ENCODE measurements at regions not wholly inside any gene's neighbourhood (a gene's known extent, or its start where the extent isn't known, plus 50 kb on each side); places are given as distances from the start of the nearest gene placed in this dataset.

GRCh38 chr11:92763336-92763735 lies 206.1 kb upstream of the MTNR1B start:
- CTCF ChIA-PET, result interaction anchor here (0.6 kb wide), 3 partner anchors 40 to 1512 kb away, joined by 3 to 5 read pairs (median 3); no protein-coding TSS in a partner anchor
- TF ChIP-seq CTCF (IDR thresholded peaks at IDR 0.05; ENCODE audit: unreplicated experiment), result no peak
- no TSS peak for BruUV-seq (replicated peaks)
- intact Hi-C loops (cut with micrococcal nuclease), result no loop called here
- Mint-ChIP-seq H3K4me3 (ENCODE audit: unreplicated experiment) (no peak overlapping the region), H3K4me1 (ENCODE audit: insufficient read depth, unreplicated experiment) (no peaks in the 10 kb centered on the region), H3K36me3 (ENCODE audit: insufficient read depth, unreplicated experiment) (no peaks in the 10 kb centered on the region), H3K9me3 (ENCODE audit: unreplicated experiment) (no peaks in the 10 kb centered on the region), H3K27ac (ENCODE audit: low read depth, unreplicated experiment) (no peak overlapping the region), H3K27me3 (ENCODE audit: insufficient read depth, unreplicated experiment) (peaks cover 11% of the 10 kb centered on the region)
- POLR2A ChIA-PET, result no interaction called here
- no peak for DNase-seq (ENCODE audit: unreplicated experiment)

- H3K27ac Mint-ChIP-seq (ENCODE audit: low read depth, unreplicated experiment), result no peak overlapping the region
Measured at GRCh38 chr11:92764128-92764527, 205.3 kb upstream of the MTNR1B start.

GRCh38 chr11:92765082-92765840 lies 204.2 kb upstream of the MTNR1B start:
- ChIA-PET CTCF (interaction anchor here (0.6 to 0.9 kb wide), 2 partner anchors 16 to 585 kb away, joined by 3 to 4 read pairs; no protein-coding TSS in a partner anchor), POLR2A (no interaction called here)
- no peaks in the 10 kb centered on the region for H3K9me3 Mint-ChIP-seq (ENCODE audit: unreplicated experiment)
- no peak overlapping the region for H3K4me3 Mint-ChIP-seq (ENCODE audit: unreplicated experiment)
- intact Hi-C loops (cut with micrococcal nuclease), result no loop called here
- no peak overlapping the region for H3K27ac Mint-ChIP-seq (ENCODE audit: low read depth, unreplicated experiment)
- H3K36me3 Mint-ChIP-seq (ENCODE audit: insufficient read depth, unreplicated experiment), result no peaks in the 10 kb centered on the region
- TF ChIP-seq CTCF (IDR thresholded peaks at IDR 0.05; ENCODE audit: unreplicated experiment), result no peak
- no peak for DNase-seq (ENCODE audit: unreplicated experiment)
- H3K4me1 Mint-ChIP-seq (ENCODE audit: insufficient read depth, unreplicated experiment), result no peaks in the 10 kb centered on the region
- H3K27me3 Mint-ChIP-seq (ENCODE audit: insufficient read depth, unreplicated experiment), result no peaks in the 10 kb centered on the region
- no TSS peak for BruUV-seq (replicated peaks)

More at GRCh38 chr11:92764128-92764527, 205.3 kb upstream of the MTNR1B start:
- CTCF ChIA-PET, result interaction anchor here (0.5 to 0.6 kb wide), 2 partner anchors 41 to 471 kb away, joined by 3 read pairs; no protein-coding TSS in a partner anchor
- no peak for DNase-seq (ENCODE audit: unreplicated experiment)
- no peaks in the 10 kb centered on the region for H3K36me3 Mint-ChIP-seq (ENCODE audit: insufficient read depth, unreplicated experiment)
- H3K4me1 Mint-ChIP-seq (ENCODE audit: insufficient read depth, unreplicated experiment), result no peaks in the 10 kb centered on the region
- H3K27me3 Mint-ChIP-seq (ENCODE audit: insufficient read depth, unreplicated experiment), result peaks cover 3% of the 10 kb centered on the region
- POLR2A ChIA-PET, result no interaction called here
- no peak overlapping the region for H3K4me3 Mint-ChIP-seq (ENCODE audit: unreplicated experiment)
- no TSS peak for BruUV-seq (replicated peaks)
- no peak for TF ChIP-seq CTCF (IDR thresholded peaks at IDR 0.05; ENCODE audit: unreplicated experiment)
- intact Hi-C loops (cut with micrococcal nuclease), result no loop called here
- H3K9me3 Mint-ChIP-seq (ENCODE audit: unreplicated experiment), result no peaks in the 10 kb centered on the region

- Mint-ChIP-seq H3K36me3 (ENCODE audit: insufficient read depth, unreplicated experiment) (no peaks in the 10 kb centered on the region), H3K27me3 (ENCODE audit: insufficient read depth, unreplicated experiment) (no peaks in the 10 kb centered on the region), H3K9me3 (ENCODE audit: unreplicated experiment) (no peaks in the 10 kb centered on the region), H3K4me3 (ENCODE audit: unreplicated experiment) (no peak overlapping the region), H3K27ac (ENCODE audit: low read depth, unreplicated experiment) (no peak overlapping the region), H3K4me1 (ENCODE audit: insufficient read depth, unreplicated experiment) (no peaks in the 10 kb centered on the region)
- no peak for TF ChIP-seq CTCF (IDR thresholded peaks at IDR 0.05; ENCODE audit: unreplicated experiment)
- DNase-seq (ENCODE audit: unreplicated experiment), result no peak
- ChIA-PET POLR2A (no interaction called here), CTCF (interaction anchor here (0.9 kb wide), 1 partner anchor 17 kb away, joined by 3 read pairs; no protein-coding TSS in a partner anchor)
- intact Hi-C loops (cut with micrococcal nuclease), result no loop called here
- BruUV-seq (replicated peaks), result no TSS peak
Measured at GRCh38 chr11:92765965-92766371, 203.5 kb upstream of the MTNR1B start.
